Spinal cord (tissue), 9 donors: ENCODE measurements at regions not wholly inside any gene's neighbourhood (a gene's known extent, or its start where the extent isn't known, plus 50 kb on each side); places are given as distances from the start of the nearest gene placed in this dataset.
"Not testable (repeated sequence)": the region's sequence is repeated elsewhere in the genome, so short reads cannot be mapped to it uniquely, and the experiment has no call there.

Experiments used
- DNase-seq, 6 donors: peaks; one replicate each; pipeline versions ENCODE4 v3.0.0 to v3.0.0-alpha.2; 2013 to 2015; ENCODE audit warnings: low spot score in 6 of 6, low read depth in 4 of 6
- H3K27ac ChIP-seq: one replicate; pipeline ENCODE4 v1.5.1; 2013; ENCODE audit warnings: low read depth, low read length, control low read depth
- H3K27me3 ChIP-seq: one replicate; pipeline ENCODE4 v1.6.1; 2013; ENCODE audit warnings: low read length; ENCODE audit not compliant: control insufficient read depth, insufficient read depth
- H3K36me3 ChIP-seq: one replicate; pipeline ENCODE4 v1.6.1; 2013; ENCODE audit warnings: low read length; ENCODE audit not compliant: control insufficient read depth, insufficient read depth
- H3K4me1 ChIP-seq: one replicate; pipeline ENCODE4 v1.6.1; 2013; ENCODE audit warnings: low read length; ENCODE audit not compliant: control insufficient read depth, insufficient read depth
- H3K4me3 ChIP-seq: one replicate; pipeline ENCODE4 v1.5.1; 2013; ENCODE audit warnings: low read depth, low read length, control low read depth
- H3K9me3 ChIP-seq: one replicate; pipeline ENCODE4 v1.6.1; 2013; ENCODE audit warnings: low read length; ENCODE audit not compliant: control insufficient read depth, insufficient read depth
- WGBS: methylation state at CpG from one replicate; pipeline ENCODE4 v1.1.5; 2013; ENCODE audit warnings: missing lambda C conversion rate; ENCODE audit not compliant: insufficient coverage; 5-methylcytosine and 5-hydroxymethylcytosine counted together
- donor health status: healthy.

GRCh38 chr20:24851346-24852019 lies 97.6 kb upstream of the CST7 start:
- Histone ChIP-seq H3K4me3 (no peak overlapping the region), H3K9me3 (no peaks in the 10 kb centered on the region), H3K27me3 (no peaks in the 10 kb centered on the region), H3K4me1 (no peaks in the 10 kb centered on the region), H3K27ac (no peak overlapping the region), H3K36me3 (no peaks in the 10 kb centered on the region)
- DNase-seq: no peak
- no CpG with 5 or more reads among the region's 3 CpGs for WGBS

GRCh38 chr20:24853916-24854315 lies 95.2 kb upstream of the CST7 start:
- H3K27ac ChIP-seq: no peak overlapping the region
- whole genome bisulfite sequencing: no CpG with 5 or more reads among the region's 1 CpG
- no peaks in the 10 kb centered on the region for H3K4me1 ChIP-seq
- H3K9me3 ChIP-seq: no peaks in the 10 kb centered on the region
- H3K4me3 ChIP-seq: no peak overlapping the region
- DNase-seq: no peak
- no peaks in the 10 kb centered on the region for H3K36me3 ChIP-seq
- H3K27me3 ChIP-seq: no peaks in the 10 kb centered on the region

- Histone ChIP-seq H3K27ac (no peak overlapping the region), H3K9me3 (no peaks in the 10 kb centered on the region), H3K4me1 (no peaks in the 10 kb centered on the region), H3K27me3 (no peaks in the 10 kb centered on the region), H3K4me3 (no peak overlapping the region), H3K36me3 (no peaks in the 10 kb centered on the region)
- DNase-seq: no peak
- 100% methylated on average over 1 of the region's 1 CpG for WGBS
Observed at GRCh38 chr20:24855848-24856247, 93.2 kb upstream of the CST7 start.

- not testable (repeated sequence) for H3K27ac ChIP-seq, H3K4me3 ChIP-seq, DNase-seq, H3K27me3 ChIP-seq, H3K36me3 ChIP-seq, H3K9me3 ChIP-seq, H3K4me1 ChIP-seq
- 93% methylated on average over 9 of the region's 9 CpGs for WGBS
Observed at GRCh38 chr20:24858500-24858899, 90.6 kb upstream of the CST7 start.

- no peaks in the 10 kb centered on the region for H3K4me1 ChIP-seq
- H3K9me3 ChIP-seq: no peaks in the 10 kb centered on the region
- no peak for DNase-seq
- H3K36me3 ChIP-seq: no peaks in the 10 kb centered on the region
- no peak overlapping the region for H3K27ac ChIP-seq
- no peaks in the 10 kb centered on the region for H3K27me3 ChIP-seq
- H3K4me3 ChIP-seq: no peak overlapping the region
- WGBS: 93% methylated on average over 8 of the region's 8 CpGs
Observed at GRCh38 chr20:24859539-24859938, 89.5 kb upstream of the CST7 start.

- no peaks in the 10 kb centered on the region for H3K4me1 ChIP-seq
- DNase-seq: no peak
- 83% methylated on average over 3 of the region's 4 CpGs for WGBS
- no peaks in the 10 kb centered on the region for H3K27me3 ChIP-seq
- no peak overlapping the region for H3K4me3 ChIP-seq
- H3K9me3 ChIP-seq: peaks cover 3% of the 10 kb centered on the region
- no peaks in the 10 kb centered on the region for H3K36me3 ChIP-seq
- no peak overlapping the region for H3K27ac ChIP-seq
Observed at GRCh38 chr20:24862186-24862585, 86.9 kb upstream of the CST7 start.

GRCh38 chr20:24862606-24863005 lies 86.5 kb upstream of the CST7 start:
- no peak for DNase-seq
- H3K4me3 ChIP-seq: no peak overlapping the region
- WGBS: 85% methylated on average over 5 of the region's 6 CpGs
- no peaks in the 10 kb centered on the region for H3K4me1 ChIP-seq
- H3K27me3 ChIP-seq: no peaks in the 10 kb centered on the region
- H3K9me3 ChIP-seq: peaks cover 3% of the 10 kb centered on the region
- H3K27ac ChIP-seq: no peak overlapping the region
- no peaks in the 10 kb centered on the region for H3K36me3 ChIP-seq

GRCh38 chr20:24863356-24863755 lies 85.7 kb upstream of the CST7 start:
- Histone ChIP-seq H3K27me3 (no peaks in the 10 kb centered on the region), H3K27ac (no peak overlapping the region), H3K4me3 (no peak overlapping the region), H3K36me3 (no peaks in the 10 kb centered on the region), H3K9me3 (peaks cover 3% of the 10 kb centered on the region), H3K4me1 (no peaks in the 10 kb centered on the region)
- no CpG with 5 or more reads among the region's 2 CpGs for WGBS
- no peak for DNase-seq

- 89% methylated on average over 1 of the region's 1 CpG for WGBS
- Histone ChIP-seq H3K4me1 (no peaks in the 10 kb centered on the region), H3K36me3 (no peaks in the 10 kb centered on the region), H3K27ac (no peak overlapping the region), H3K4me3 (no peak overlapping the region), H3K9me3 (peaks cover 3% of the 10 kb centered on the region), H3K27me3 (no peaks in the 10 kb centered on the region)
- no peak for DNase-seq
Observed at GRCh38 chr20:24866008-24866407, 83.1 kb upstream of the CST7 start.

GRCh38 chr20:24866742-24867141 lies 82.3 kb upstream of the CST7 start:
- WGBS: no CpG with 5 or more reads among the region's 4 CpGs
- Histone ChIP-seq H3K4me3 (no peak overlapping the region), H3K27ac (no peak overlapping the region), H3K9me3 (peaks cover 3% of the 10 kb centered on the region), H3K36me3 (no peaks in the 10 kb centered on the region), H3K27me3 (no peaks in the 10 kb centered on the region), H3K4me1 (no peaks in the 10 kb centered on the region)
- DNase-seq: no peak
